Small intestine (tissue), 7 donors: ENCODE measurements at regions not wholly inside any gene's neighbourhood (a gene's known extent, or its start where the extent isn't known, plus 50 kb on each side); places are given as distances from the start of the nearest gene placed in this dataset.

Experiments
- DNase-seq, 2 donors: peaks; one replicate each; pipeline versions ENCODE4 v3.0.0 to v3.0.0-alpha.2; 2013
- FAIRE-seq: peaks from 2 replicates; lab custom pipeline; 2012; peaks lifted over from hg19 to GRCh38; lab: Jason Lieb, UNC
- H3K27ac ChIP-seq, 3 donors: one replicate each; pipeline ENCODE4 v1.5.1; 2013; ENCODE audit warnings: low read length in 2 of 3, mild to moderate bottlenecking in 2 of 3, control low read depth in 1 of 3, inconsistent platforms in 1 of 3, low read depth in 1 of 3, moderate library complexity in 1 of 3
- H3K27me3 ChIP-seq, 3 donors: one replicate each; pipeline ENCODE4 v1.6.1; 2013; ENCODE audit warnings: low read length in 3 of 3, inconsistent platforms in 1 of 3; ENCODE audit not compliant: control insufficient read depth in 3 of 3, insufficient read depth in 3 of 3
- H3K36me3 ChIP-seq, 3 donors: one replicate each; pipeline ENCODE4 v1.6.1; 2013; ENCODE audit warnings: low read length in 3 of 3, inconsistent platforms in 1 of 3, low read depth in 1 of 3, mild to moderate bottlenecking in 1 of 3, moderate library complexity in 1 of 3; ENCODE audit not compliant: control insufficient read depth in 3 of 3, insufficient read depth in 2 of 3
- H3K4me1 ChIP-seq, 3 donors: one replicate each; pipeline ENCODE4 v1.6.1; 2013; ENCODE audit warnings: low read length in 2 of 3, inconsistent platforms in 1 of 3, low read depth in 1 of 3, mild to moderate bottlenecking in 1 of 3, moderate library complexity in 1 of 3; ENCODE audit not compliant: control insufficient read depth in 3 of 3, insufficient read depth in 2 of 3
- H3K4me3 ChIP-seq, 3 donors: one replicate each; pipeline ENCODE4 v1.5.1; 2013; ENCODE audit warnings: low read length in 3 of 3, control low read depth in 1 of 3, inconsistent platforms in 1 of 3, low read depth in 1 of 3, mild to moderate bottlenecking in 1 of 3, moderate library complexity in 1 of 3
- H3K9me3 ChIP-seq, 2 donors: one replicate each; pipeline ENCODE4 v1.6.1; 2013; ENCODE audit warnings: low read depth in 1 of 2, low read length in 1 of 2; ENCODE audit not compliant: control insufficient read depth in 2 of 2, insufficient read depth in 1 of 2
- WGBS, 3 donors: extraction: QIAGEN DNeasy Blood & Tissue Kit; methylation state at CpG; one replicate each; pipeline ENCODE4 v1.1.7; 2013; 5-methylcytosine and 5-hydroxymethylcytosine counted together
- donor health status: healthy with polysubstance abuse.
- donor health status: control.
- donor health status: control.
- donor health status: Bipolar disorder and iron deficiency.
- donor health status: healthy.

GRCh38 chr3:31224936-31225335 is 307.8 kb upstream of the STT3B start:
- H3K36me3 ChIP-seq, result no peaks in the 10 kb centered on the region
- H3K4me3 ChIP-seq, result no peak overlapping the region
- H3K4me1 ChIP-seq, result no peaks in the 10 kb centered on the region
- DNase-seq (no peak), FAIRE-seq (no peak)
- 89 to 96% (median 92%) methylated on average over 5 of the region's 5 CpGs for WGBS, 3 donors
- H3K27ac ChIP-seq, result no peak overlapping the region
- no peaks in the 10 kb centered on the region for H3K9me3 ChIP-seq
- no peaks in the 10 kb centered on the region for H3K27me3 ChIP-seq

GRCh38 chr3:31225923-31226322 is 306.8 kb upstream of the STT3B start:
- FAIRE-seq (no peak), DNase-seq (no peak)
- Histone ChIP-seq H3K4me3 (no peak overlapping the region), H3K27me3 (no peaks in the 10 kb centered on the region), H3K9me3 (no peaks in the 10 kb centered on the region), H3K36me3 (no peaks in the 10 kb centered on the region), H3K4me1 (no peaks in the 10 kb centered on the region), H3K27ac (no peak overlapping the region)
- WGBS, 3 donors, result 75 to 83% (median 78%) methylated on average over 3 of the region's 3 CpGs

- Histone ChIP-seq H3K4me3 (no peak overlapping the region), H3K27me3 (no peaks in the 10 kb centered on the region), H3K9me3 (no peaks in the 10 kb centered on the region), H3K27ac (no peak overlapping the region), H3K4me1 (no peaks in the 10 kb centered on the region), H3K36me3 (no peaks in the 10 kb centered on the region)
- DNase-seq (peak in 1 of 2 donors; percentile 20), FAIRE-seq (no peak)
- WGBS, 3 donors, result 67 to 74% (median 72%) methylated on average over 3 of the region's 3 CpGs
These were observed 306.4 kb upstream of the STT3B start for GRCh38 chr3:31226346-31226745.

GRCh38 chr3:31227131-31227562 is 305.6 kb upstream of the STT3B start:
- Histone ChIP-seq H3K27ac (no peak overlapping the region), H3K36me3 (no peaks in the 10 kb centered on the region), H3K27me3 (no peaks in the 10 kb centered on the region), H3K4me3 (no peak overlapping the region), H3K4me1 (no peaks in the 10 kb centered on the region), H3K9me3 (no peaks in the 10 kb centered on the region)
- FAIRE-seq (no peak), DNase-seq (no peak)
- WGBS, 3 donors, result 62 to 73% (median 62%) methylated on average over 3 of the region's 3 CpGs

- H3K27ac ChIP-seq, result peak overlapping the region in 1 of 3 donors; percentile 53
- no peaks in the 10 kb centered on the region for H3K36me3 ChIP-seq
- H3K27me3 ChIP-seq, result no peaks in the 10 kb centered on the region
- no peaks in the 10 kb centered on the region for H3K4me1 ChIP-seq
- DNase-seq (no peak), FAIRE-seq (no peak)
- no peak overlapping the region for H3K4me3 ChIP-seq
- H3K9me3 ChIP-seq, result no peaks in the 10 kb centered on the region
- WGBS, 3 donors, result 58 to 74% (median 71%) methylated on average over 3 of the region's 3 CpGs
These were observed 302.1 kb upstream of the STT3B start for GRCh38 chr3:31230425-31231223.

- Histone ChIP-seq H3K4me3 (no peak overlapping the region), H3K27ac (no peak overlapping the region), H3K36me3 (no peaks in the 10 kb centered on the region), H3K27me3 (no peaks in the 10 kb centered on the region), H3K4me1 (no peaks in the 10 kb centered on the region), H3K9me3 (no peaks in the 10 kb centered on the region)
- 80 to 89% (median 88%) methylated on average over 12 of the region's 12 CpGs for WGBS, 3 donors
- DNase-seq (no peak), FAIRE-seq (no peak)
These were observed 300.4 kb upstream of the STT3B start for GRCh38 chr3:31232055-31233025.

GRCh38 chr3:31234145-31234544 is 298.6 kb upstream of the STT3B start:
- no peaks in the 10 kb centered on the region for H3K27me3 ChIP-seq
- no peak overlapping the region for H3K27ac ChIP-seq
- no peaks in the 10 kb centered on the region for H3K36me3 ChIP-seq
- H3K4me3 ChIP-seq, result no peak overlapping the region
- no peaks in the 10 kb centered on the region for H3K4me1 ChIP-seq
- 78 to 88% (median 82%) methylated on average over 6 of the region's 6 CpGs for whole genome bisulfite sequencing, 3 donors
- no peak for DNase-seq
- no peaks in the 10 kb centered on the region for H3K9me3 ChIP-seq
- FAIRE-seq, result no peak

GRCh38 chr3:31235062-31235700 is 297.5 kb upstream of the STT3B start:
- H3K36me3 ChIP-seq, result no peaks in the 10 kb centered on the region
- no peaks in the 10 kb centered on the region for H3K4me1 ChIP-seq
- no peak overlapping the region for H3K27ac ChIP-seq
- no peaks in the 10 kb centered on the region for H3K27me3 ChIP-seq
- WGBS, 3 donors, result 74 to 82% (median 77%) methylated on average over 3 of the region's 3 CpGs
- DNase-seq (no peak), FAIRE-seq (no peak)
- H3K4me3 ChIP-seq, result no peak overlapping the region
- H3K9me3 ChIP-seq, result no peaks in the 10 kb centered on the region
